HG02763 (cell line): ENCODE measurements at regions not wholly inside any gene's neighbourhood (a gene's known extent, or its start where the extent isn't known, plus 50 kb on each side); places are given as distances from the start of the nearest gene placed in this dataset.
"Not testable (repeated sequence)": the region's sequence is repeated elsewhere in the genome, so short reads cannot be mapped to it uniquely, and the experiment has no call there.

ENCODE experiments used
- ATAC-seq: cut with Tn5 transposase; IDR thresholded peaks from one replicate; pipeline ENCODE4 v1.9.1; 2021; ENCODE audit warnings: mild to moderate bottlenecking, moderate library complexity; ENCODE audit not compliant: unreplicated experiment

GRCh38 chr15:98263787-98264186 is 303.3 kb downstream of the ARRDC4 start:
- no peak for ATAC-seq

- no peak for ATAC-seq
These were observed 305.8 kb downstream of the ARRDC4 start for GRCh38 chr15:98266295-98266694.

DNA sequence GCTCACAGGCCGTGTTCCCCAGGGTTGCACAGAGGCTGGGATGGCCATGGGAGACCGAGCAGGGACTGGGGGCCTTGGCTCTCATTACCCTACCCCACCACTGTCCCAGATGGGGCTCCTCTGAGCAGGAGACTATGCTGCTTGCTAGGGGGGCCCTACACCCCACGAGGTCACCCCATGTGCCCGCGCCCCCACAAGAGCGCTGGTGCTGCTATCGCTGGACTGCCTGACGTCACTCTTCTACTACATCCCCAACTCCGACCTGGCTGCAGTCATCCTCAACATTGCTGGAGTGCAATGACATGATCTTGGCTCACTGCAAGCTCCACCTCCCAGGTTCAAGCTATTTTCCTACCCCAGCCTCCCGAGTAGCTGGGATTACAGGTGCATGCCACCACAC is 307.7 kb downstream of the ARRDC4 start:
- no peak for ATAC-seq

GRCh38 chr15:98272625-98273024 is 312.1 kb downstream of the ARRDC4 start:
- ATAC-seq, result no peak

DNA sequence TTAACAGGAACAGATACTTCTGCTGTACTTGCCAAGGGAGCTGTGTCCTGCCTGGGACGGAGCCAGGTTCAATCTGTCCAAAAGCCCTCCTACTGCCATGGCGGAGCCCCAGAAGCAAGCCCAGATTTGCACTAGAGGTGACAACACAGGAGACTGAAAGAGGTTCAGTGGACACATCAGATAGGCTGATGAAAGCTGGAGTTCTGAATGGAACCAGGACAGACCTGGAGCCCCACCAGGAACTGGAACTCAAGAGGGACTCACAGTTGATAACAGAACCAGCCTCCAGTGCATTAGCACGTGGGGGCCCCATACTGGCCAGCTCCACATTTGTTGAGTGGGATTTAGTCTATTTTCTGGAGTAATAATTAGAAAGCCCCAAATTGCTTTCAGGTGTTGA is 315.5 kb downstream of the ARRDC4 start:
- ATAC-seq, result no peak

GRCh38 chr15:98277602-98278001 is 317.1 kb downstream of the ARRDC4 start:
- ATAC-seq, result no peak

DNA sequence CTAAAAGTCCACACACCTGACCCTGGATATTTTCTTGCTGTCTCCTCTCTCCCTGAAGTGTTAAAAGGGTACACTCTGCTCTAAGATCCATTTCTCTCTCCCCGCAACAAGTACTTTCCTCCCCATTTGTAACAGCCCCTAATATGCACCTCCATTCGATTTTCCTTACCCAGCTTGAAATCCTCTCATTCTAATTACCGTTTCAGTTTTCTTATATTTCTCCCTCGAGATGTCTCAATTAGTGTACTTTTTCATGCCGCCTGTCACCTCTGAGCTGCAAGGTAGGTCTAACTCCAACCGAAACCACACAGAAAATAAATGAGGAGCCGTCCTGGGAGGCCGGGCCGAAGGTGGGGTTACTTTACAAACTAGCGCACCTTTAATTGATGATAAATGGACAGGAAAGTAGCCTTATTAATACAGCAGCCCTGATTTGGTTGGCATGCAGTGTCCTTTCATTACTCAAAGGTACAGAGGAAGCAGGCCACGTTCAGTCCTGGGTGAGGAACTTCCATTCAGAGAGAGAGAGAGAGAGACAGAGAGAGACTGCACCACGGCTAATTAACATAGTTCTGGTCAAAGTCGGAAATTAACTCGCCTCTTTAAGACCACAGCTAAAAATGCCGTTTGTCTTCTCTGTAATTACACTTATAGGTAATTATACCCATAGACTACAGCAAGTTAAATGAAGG is 319.9 kb downstream of the ARRDC4 start:
- no peak for ATAC-seq

DNA sequence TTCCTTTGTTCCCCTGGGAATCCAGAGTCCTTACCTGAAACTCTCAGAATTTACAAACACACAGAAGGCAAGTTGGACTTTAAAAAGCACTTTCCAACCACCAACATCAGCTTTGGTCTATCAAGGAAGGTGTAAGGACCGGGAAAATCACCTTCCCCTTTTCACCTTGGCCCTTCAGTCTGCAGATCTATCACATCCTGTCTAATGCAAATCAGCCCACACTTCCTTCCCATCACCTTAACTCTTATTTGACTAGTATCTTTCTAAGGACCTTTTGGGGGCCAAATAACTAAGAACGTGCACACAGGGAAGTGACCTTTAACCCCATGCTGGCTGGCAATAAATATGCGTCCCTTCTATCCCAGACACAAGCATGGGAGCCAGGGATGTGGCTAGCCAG is 320.6 kb downstream of the ARRDC4 start:
- no peak for ATAC-seq

DNA sequence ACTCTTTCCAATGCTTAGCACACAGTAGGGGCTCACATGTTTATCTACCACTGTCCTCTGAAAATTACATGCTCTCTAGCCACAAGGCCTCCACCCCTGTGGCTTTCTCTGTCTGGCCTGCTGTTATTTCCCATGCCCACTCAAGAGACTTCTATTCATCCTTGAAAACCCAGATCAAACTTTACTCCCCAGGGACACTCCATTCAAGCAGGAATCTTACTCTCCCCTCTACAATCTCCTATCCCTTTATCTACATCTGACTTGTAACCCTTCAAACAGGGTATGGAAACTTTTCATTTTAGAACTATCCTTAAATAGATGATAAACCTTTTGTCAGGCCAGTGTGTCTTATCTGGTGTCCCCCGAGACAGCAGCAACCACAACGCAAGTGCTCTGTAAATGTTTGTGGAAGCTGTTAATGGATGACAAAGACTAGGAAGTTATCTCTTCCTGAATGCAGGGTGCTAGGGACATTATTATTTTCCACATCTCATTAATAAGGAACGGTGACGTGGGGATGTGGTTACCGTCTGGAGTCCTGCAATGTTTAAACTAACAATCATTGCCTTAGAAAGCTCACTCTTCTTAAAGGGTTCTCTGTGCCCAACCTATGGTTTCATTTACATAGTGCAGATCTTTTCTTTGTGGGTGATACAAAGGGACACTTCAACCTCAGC is 322.3 kb downstream of the ARRDC4 start:
- no peak for ATAC-seq

DNA sequence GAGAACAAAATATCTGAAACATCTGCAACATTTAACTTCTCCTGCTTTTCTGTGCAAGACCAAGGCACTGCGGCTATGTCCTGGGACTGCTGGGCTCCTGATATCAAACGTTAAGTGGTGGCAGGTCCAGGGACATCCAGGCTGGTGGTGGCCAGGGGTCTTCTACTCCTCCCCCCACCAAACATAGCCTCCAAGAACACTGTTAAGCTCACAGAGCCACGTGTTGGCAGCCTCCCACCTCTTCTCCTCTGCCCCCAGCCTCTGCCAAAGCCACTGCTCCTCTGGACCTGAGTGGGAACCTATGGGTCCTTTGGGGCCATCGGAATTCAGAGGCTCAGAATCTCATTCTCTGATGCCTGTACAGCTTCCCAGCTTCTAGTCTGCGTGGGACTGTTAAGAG is 325.7 kb downstream of the ARRDC4 start:
- ATAC-seq, result no peak

- ATAC-seq, result no peak
These were observed 326.3 kb downstream of the ARRDC4 start for GRCh38 chr15:98286831-98287230.

DNA sequence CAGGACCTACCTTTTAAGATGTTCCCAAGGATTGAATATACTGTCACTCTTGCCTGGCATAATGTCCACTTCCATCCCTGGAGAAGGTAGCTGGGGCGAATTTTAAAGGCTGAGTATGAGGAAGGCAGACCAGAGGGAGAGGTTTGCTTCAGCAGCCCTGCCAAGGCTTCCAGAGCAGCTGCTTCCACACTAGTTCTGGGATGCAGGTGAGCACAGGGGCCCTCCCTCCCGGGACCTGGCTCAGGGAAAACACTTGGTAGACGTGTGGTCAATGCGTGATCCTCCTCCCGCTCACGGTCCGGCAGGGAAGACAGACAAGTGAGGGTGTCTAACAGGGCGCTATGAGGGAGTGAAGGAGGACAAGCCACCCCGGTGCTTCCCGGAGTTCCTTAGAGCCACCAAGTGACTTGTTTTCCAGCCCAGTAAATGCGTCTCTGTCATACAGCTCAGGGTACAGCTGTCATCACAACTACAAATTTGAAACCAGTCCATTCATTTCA is 327.6 kb downstream of the ARRDC4 start:
- ATAC-seq, result no peak

GRCh38 chr15:98289747-98290146 is 329.2 kb downstream of the ARRDC4 start:
- ATAC-seq, result no peak

DNA sequence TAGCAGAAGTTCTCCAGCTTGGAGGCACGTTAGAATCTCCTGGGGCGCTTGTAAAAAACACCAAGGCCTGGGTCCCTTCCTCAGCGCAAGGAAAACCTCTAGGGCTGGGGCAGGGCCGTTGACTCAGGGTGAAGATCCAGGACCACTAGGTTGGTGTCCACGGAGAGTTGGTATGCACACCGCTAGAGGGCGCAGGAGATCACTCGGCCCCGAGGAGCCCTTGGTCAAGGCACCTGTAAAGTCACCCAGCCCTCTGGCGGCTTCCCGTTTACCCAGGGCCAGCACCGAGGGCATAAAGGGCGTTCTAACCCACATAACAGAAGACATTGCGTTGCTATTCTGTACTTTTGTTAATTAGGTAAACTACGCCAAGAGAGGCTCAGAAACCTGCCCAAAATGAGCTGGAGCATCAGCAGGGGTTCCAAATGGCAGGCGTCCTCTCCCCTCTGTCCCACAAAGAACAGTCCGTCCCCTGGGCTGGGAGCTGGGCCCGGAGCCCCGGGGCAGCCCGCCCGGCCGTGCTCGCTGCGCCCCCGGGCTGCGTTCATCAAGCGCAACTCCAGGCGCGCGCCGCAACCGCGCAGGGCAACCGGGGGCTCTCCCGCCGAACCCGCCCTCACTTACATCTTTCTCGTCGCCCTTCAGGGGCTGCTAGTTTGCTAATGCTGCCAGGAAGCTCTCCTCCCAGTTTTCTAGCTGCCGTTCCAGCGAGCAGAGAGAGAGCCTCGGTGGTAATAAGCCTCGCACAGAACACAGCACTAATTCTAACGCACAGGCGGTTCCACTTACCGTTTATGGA is 332.1 kb downstream of the ARRDC4 start:
- no peak for ATAC-seq

- ATAC-seq, result no peak
These were observed 333.6 kb downstream of the ARRDC4 start for GRCh38 chr15:98294126-98294525.

DNA sequence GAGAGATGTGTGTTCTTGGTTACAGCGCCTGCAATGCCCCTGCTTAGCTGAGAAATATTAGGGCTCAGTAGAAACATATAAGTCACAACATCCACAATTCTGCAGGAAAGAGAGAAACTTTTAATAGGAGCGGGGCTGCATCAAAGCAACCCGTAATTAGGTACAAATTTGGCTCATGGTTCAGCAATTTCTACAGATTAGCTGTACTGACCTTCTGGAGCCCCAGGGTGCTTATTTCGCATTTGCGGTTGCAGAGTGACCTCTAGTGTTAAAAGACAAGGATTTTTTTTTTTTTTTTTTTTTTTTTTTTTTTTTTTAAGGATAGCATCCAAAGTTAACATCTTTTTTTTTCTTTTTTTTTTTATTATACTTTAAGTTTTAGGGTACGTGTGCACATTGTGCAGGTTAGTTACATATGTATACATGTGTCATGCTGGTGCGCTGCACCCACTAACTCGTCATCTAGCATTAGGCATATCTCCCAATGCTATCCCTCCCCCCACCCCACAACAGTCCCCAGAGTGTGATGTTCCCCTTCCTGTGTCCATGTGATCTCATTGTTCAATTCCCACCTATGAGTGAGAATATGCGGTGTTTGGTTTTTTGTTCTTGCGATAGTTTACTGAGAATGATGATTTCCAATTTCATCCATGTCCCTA is 334.7 kb downstream of the ARRDC4 start:
- not testable (repeated sequence) for ATAC-seq

GRCh38 chr15:98296653-98297052 is 336.1 kb downstream of the ARRDC4 start:
- no peak for ATAC-seq

- no peak for ATAC-seq
These were observed 343.9 kb downstream of the ARRDC4 start for GRCh38 chr15:98304371-98304770.

DNA sequence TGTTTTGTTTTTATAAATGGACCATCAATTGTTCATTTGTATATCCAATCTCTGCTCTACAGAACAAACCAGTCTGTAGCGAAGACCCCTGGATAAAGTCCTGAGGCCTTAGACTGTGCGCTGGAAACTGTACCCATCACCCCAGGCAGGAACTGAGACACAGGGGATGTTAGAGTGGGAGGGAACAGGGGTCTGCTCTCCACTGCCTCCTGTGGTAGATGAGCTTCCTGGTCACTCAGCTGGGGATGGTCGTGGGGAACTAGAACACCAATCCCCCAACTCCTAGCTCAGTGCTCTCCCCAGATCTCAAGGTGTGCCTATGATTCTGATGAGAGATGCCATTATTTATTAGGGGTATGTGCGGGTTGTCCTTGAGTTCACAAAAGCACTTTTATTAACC is 340.2 kb upstream of the IGF1R start:
- ATAC-seq, result no peak

DNA sequence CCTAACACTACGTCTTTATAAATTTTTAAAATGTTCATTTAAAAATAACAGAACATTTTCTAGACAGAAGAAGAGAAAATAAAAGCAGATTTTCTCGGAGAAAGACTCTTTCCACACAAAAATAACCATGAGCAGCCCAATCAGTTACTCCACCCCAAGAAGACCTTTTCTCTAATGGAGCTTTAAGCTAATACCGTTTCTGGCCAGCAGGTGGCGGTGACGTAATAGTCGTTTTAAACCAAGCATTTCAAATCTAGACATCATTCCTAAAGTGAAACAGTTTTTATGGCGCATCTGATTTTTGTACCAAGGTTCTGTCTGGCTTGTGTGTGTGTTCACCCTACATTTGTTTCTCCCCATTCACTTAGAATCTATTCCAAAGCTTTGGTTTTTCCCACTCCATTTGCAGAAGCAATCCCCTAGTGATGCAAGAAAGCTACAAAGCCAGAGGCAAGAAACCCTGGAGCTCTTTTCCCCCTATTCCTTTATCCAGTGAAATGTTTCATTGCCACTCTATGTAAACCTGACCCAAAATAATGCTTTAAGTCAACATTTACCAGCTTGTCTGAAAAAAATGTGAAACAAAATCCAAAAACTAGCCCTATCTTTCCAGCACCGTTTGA is 336.7 kb upstream of the IGF1R start:
- ATAC-seq, result peak; percentile 67

DNA sequence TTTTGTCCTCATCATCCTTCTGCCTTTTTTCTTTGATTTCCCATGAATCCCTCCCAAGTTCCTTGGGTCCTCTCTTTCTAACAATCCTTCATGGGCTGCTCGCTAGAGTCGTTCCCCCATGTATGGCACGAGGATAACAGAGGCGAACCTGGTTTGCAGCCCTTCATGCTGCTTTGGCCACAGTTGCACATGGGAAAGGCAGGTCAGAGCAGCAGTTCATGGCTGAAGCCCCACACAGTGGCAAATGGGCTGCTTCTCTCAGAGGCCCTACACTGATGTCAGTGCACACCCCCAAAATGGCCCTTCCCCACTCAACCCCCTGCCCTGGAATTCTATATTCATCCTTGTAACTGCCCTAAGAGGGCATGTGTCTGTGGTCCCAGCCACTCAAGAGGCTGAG is 335.4 kb upstream of the IGF1R start:
- ATAC-seq, result no peak
